SK-N-MC (cell line): ENCODE measurements at regions not wholly inside any gene's neighbourhood (a gene's known extent, or its start where the extent isn't known, plus 50 kb on each side); places are given as distances from the start of the nearest gene placed in this dataset.

ENCODE experiments used
- EZH2 ChIP-seq: fragments of 200-600 bp; sonication (generic); IDR thresholded peaks from one replicate; pipeline ENCODE4 v1.6.1; 2017; ENCODE audit warnings: antibody characterized with exemption
- FOXP2 ChIP-seq: optimal IDR thresholded peaks from 2 replicates; pipeline ENCODE3; 2011; ENCODE audit warnings: mild to moderate bottlenecking, moderate library complexity; ENCODE audit not compliant: insufficient read depth; ENCODE audit errors: extremely low read length, control extremely low read depth
- POLR2AphosphoS5 ChIP-seq: IDR thresholded peaks from 2 replicates; pipeline ENCODE4 v1.6.1; 2012; ENCODE audit warnings: mild to moderate bottlenecking, low read depth, low read length, borderline replicate concordance

DNA sequence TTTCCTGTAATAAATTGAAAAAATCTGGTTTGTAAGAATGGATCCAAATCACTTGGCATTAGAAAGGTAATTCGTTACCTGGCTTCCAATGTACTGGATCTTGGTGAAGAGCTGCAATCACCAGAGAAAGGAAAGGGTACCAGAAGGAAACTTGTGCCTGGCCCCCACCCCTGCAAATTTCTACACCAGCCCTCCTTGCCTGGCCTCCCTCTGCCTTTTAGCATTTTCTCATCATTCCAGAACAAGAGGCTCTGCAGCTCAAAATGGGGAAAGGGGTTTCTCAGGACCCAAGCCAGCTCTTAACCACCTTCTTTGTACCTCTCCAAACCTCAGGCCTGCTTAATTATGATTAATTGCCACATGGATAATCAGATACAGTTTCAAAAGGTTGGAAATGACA is 612.8 kb upstream of the MGMT start:
- TF ChIP-seq POLR2AphosphoS5 (no peak), EZH2 (no peak), FOXP2 (no peak)
